Gastrocnemius medialis (tissue), 4 donors: ENCODE measurements at regions not wholly inside any gene's neighbourhood (a gene's known extent, or its start where the extent isn't known, plus 50 kb on each side); places are given as distances from the start of the nearest gene placed in this dataset.

Experiments
- ATAC-seq, 2 donors: fragments of 150-250 bp; one replicate each; pipeline ENCODE4 v1.9.1; 2016
- DNase-seq, 2 donors: peaks; one replicate each; pipeline ENCODE4 v3.0.0-alpha.2; 2019
- H3K27ac ChIP-seq, 4 donors: fragments of 200-600 bp; sonication (generic); 1 replicate in 1 of 4; 2 replicates in 3 of 4; pipeline ENCODE4 v1.5.1; 2016 to 2018; ENCODE audit warnings: mild to moderate bottlenecking in 2 of 4, moderate library complexity in 1 of 4
- H3K27me3 ChIP-seq, 3 donors: fragments of 200-600 bp; sonication (generic) in 2 of 3; 1 replicate in 1 of 3; 2 replicates in 2 of 3; pipeline versions ENCODE4 v1.5.1 to v1.6.0; 2016 to 2019; ENCODE audit warnings: mild to moderate bottlenecking in 1 of 3, moderate library complexity in 1 of 3
- H3K36me3 ChIP-seq, 2 donors: fragments of 200-600 bp; sonication (generic) in 1 of 2; one replicate each; pipeline ENCODE4 v1.5.1; 2017 to 2018
- H3K4me1 ChIP-seq, 2 donors: fragments of 200-600 bp; sonication (generic) in 1 of 2; one replicate each; pipeline ENCODE4 v1.5.1; 2016 to 2017; ENCODE audit warnings: mild to moderate bottlenecking in 2 of 2
- H3K4me3 ChIP-seq, 4 donors: fragments of 200-600 bp; sonication (generic) in 3 of 4; 1 replicate in 1 of 4; 2 replicates in 3 of 4; pipeline ENCODE4 v1.5.1; 2016 to 2019; ENCODE audit warnings: mild to moderate bottlenecking in 2 of 4
- H3K9me3 ChIP-seq, 3 donors: fragments of 200-600 bp; sonication (generic) in 2 of 3; 1 replicate in 1 of 3; 2 replicates in 2 of 3; pipeline ENCODE4 v1.5.1; 2016 to 2019
- POLR2A ChIP-seq, 2 donors: fragments of 450-650 bp; IDR thresholded peaks; one replicate each; pipeline ENCODE4 v1.6.1; 2017; ENCODE audit warnings: antibody characterized with exemption in 2 of 2, mild to moderate bottlenecking in 2 of 2, moderate library complexity in 2 of 2
- in situ Hi-C, 4 donors: fragments of 200-750 bp; cut with MboI; loops; one replicate each; pipeline versions ENCODE4 v1.15.0 to v1.8.0; 2017; ENCODE audit warnings: low sequenced_read_pairs in 4 of 4
- intact Hi-C: fragments of 100-400 bp; cut with DNase I; formaldehyde crosslinking; loops from one replicate; pipeline ENCODE4 v1.15.1; 2023; ENCODE audit warnings: low total_unique reads
- TF ChIP-seq, protein P1 (sequence below), 5 experiments: fragments of 450-650 bp in 3 of 5; fragments of 200-600 bp in 2 of 5; sonication (generic) in 2 of 5; IDR thresholded peaks in 4 of 5; conservative IDR thresholded peaks in 1 of 5; 1 replicate in 4 of 5; 2 replicates in 1 of 5; pipeline ENCODE4 v1.5.1; 2016 to 2019; ENCODE audit warnings: antibody characterized with exemption in 5 of 5, mild to moderate bottlenecking in 3 of 5, moderate library complexity in 3 of 5

DNA sequence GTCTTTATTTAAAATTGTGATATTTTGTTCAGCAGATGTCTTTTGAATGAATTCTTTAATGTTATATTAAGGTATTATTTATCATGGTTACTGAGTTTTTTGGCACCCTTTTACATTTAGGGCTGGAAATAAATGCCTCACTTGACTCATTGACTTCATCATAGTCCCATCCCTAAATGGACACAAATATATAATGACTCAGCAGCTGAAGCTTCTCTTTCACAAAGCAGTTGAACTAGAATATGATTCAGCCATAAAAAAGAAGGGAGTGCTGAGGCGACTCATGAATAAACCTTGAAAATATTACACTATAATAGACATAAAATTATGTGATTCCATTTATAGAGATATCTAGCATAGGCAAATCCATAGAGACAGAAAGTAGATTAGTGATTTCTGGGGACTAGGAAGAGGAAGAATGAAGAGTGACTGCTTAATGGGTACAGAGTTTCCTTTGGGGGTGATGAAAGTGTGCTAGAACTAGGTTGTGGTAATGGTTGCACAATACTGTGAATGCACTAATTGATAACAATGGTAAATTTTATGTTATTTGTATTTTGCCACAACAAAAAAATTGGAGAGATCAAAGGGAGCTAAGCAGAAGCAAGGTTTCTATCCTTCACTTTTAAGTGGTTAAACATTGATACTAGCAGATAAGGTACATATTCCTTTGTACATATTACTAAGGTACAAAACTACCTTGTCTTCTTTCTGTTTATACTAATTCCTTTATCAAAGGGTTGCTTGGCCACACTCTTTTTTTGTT is 449.6 kb downstream of the NTRK2 start:
- Histone ChIP-seq H3K36me3 (no peaks in the 10 kb centered on the region), H3K27ac (no peak overlapping the region), H3K27me3 (no peaks in the 10 kb centered on the region), H3K4me1 (no peaks in the 10 kb centered on the region), H3K4me3 (no peak overlapping the region), H3K9me3 (no peaks in the 10 kb centered on the region)
- no peak for DNase-seq
- no peak for TF ChIP-seq POLR2A (IDR thresholded peaks at IDR 0.05)
- TF ChIP-seq, protein P1, sequence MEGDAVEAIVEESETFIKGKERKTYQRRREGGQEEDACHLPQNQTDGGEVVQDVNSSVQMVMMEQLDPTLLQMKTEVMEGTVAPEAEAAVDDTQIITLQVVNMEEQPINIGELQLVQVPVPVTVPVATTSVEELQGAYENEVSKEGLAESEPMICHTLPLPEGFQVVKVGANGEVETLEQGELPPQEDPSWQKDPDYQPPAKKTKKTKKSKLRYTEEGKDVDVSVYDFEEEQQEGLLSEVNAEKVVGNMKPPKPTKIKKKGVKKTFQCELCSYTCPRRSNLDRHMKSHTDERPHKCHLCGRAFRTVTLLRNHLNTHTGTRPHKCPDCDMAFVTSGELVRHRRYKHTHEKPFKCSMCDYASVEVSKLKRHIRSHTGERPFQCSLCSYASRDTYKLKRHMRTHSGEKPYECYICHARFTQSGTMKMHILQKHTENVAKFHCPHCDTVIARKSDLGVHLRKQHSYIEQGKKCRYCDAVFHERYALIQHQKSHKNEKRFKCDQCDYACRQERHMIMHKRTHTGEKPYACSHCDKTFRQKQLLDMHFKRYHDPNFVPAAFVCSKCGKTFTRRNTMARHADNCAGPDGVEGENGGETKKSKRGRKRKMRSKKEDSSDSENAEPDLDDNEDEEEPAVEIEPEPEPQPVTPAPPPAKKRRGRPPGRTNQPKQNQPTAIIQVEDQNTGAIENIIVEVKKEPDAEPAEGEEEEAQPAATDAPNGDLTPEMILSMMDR (IDR thresholded peaks at IDR 0.05 in 4 of 5, conservative IDR thresholded peaks at IDR 0.05 in 1 of 5) = no peak
- intact Hi-C loops = no loop called here
- in situ Hi-C loops = no loop called here
- no peak for ATAC-seq

DNA sequence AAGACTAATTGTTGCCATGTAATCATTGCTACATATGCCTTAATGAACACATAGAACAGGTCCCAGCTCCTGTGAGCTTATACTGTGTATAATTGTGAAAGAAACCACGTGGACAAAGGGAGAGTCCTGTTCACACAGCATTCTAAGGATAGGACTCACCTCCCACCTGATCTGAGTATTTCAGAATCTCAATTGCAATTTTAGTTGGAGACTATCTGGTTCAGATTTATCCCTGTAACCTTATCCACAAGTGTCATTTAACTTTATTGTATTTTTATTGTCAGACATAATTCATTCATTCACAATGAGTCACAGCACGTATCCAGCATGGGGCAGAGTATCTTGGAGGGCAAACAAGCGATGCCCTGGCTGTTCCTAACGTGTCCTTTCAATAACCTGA is 448.3 kb downstream of the NTRK2 start:
- ATAC-seq (no peak), DNase-seq (no peak)
- in situ Hi-C loops (no loop called here), intact Hi-C loops (no loop called here)
- TF ChIP-seq, protein P1 (IDR thresholded peaks at IDR 0.05 in 4 of 5, conservative IDR thresholded peaks at IDR 0.05 in 1 of 5) = no peak
- Histone ChIP-seq H3K27ac (no peak overlapping the region), H3K4me1 (no peaks in the 10 kb centered on the region), H3K9me3 (no peaks in the 10 kb centered on the region), H3K27me3 (no peaks in the 10 kb centered on the region), H3K4me3 (no peak overlapping the region), H3K36me3 (no peaks in the 10 kb centered on the region)

DNA sequence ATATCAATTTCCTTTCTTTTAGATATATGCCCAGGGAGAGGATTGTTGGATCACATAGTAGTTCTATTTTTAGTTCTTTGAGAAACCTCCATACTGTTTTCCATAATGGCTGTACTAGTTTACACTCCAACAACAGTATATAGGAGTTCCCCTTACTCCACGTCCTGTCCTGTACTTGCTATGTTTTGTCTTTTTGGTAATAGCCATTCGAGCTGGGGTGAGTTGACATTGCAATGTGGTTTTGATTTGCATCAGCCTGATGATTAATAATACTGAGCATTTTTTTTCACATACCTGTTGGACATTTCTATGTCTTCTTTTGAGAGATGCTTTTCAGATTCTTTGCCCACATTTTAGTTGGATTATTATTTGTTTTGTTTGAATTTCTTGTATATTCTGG is 445.9 kb downstream of the NTRK2 start:
- ATAC-seq (no peak), DNase-seq (no peak)
- intact Hi-C loops (no loop called here), in situ Hi-C loops (no loop called here)
- Histone ChIP-seq H3K27me3 (no peaks in the 10 kb centered on the region), H3K4me1 (no peaks in the 10 kb centered on the region), H3K36me3 (no peaks in the 10 kb centered on the region), H3K9me3 (no peaks in the 10 kb centered on the region), H3K27ac (no peak overlapping the region), H3K4me3 (no peak overlapping the region)
- no peak for TF ChIP-seq POLR2A (IDR thresholded peaks at IDR 0.05)
- TF ChIP-seq, protein P1 (IDR thresholded peaks at IDR 0.05 in 4 of 5, conservative IDR thresholded peaks at IDR 0.05 in 1 of 5) = no peak

DNA sequence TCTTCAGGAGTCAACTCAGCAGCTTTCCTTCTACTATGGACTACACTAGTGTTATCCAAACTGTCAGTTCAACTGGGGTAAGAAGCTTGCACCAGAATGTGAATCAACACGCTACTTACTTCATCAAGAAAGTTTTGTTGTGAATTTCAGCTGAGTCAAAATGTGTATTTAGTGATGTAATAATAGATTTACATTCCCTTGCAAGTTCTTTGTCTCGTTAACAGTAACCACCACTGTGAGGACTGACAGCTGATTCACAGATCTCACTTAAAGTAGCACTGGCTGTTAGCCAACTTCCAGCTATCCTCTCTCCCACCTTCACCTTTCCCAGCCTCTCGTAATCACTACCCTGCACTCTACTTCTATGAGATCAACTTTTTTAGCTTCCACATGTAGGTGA is 445.3 kb downstream of the NTRK2 start:
- no peak for ATAC-seq

More for the DNA sequence above, 445.3 kb downstream of the NTRK2 start:
- DNase-seq = no peak
- in situ Hi-C loops = no loop called here
- H3K4me1 ChIP-seq = no peaks in the 10 kb centered on the region
- H3K27me3 ChIP-seq = no peaks in the 10 kb centered on the region
- no peak overlapping the region for H3K4me3 ChIP-seq
- intact Hi-C loops = no loop called here
- no peak overlapping the region for H3K27ac ChIP-seq
- H3K9me3 ChIP-seq = no peaks in the 10 kb centered on the region
- no peaks in the 10 kb centered on the region for H3K36me3 ChIP-seq
- TF ChIP-seq POLR2A (IDR thresholded peaks at IDR 0.05) = no peak
- TF ChIP-seq, protein P1 (IDR thresholded peaks at IDR 0.05 in 4 of 5, conservative IDR thresholded peaks at IDR 0.05 in 1 of 5) = no peak
